Middle frontal gyrus (tissue), 1 donor: ENCODE measurements at regions not wholly inside any gene's neighbourhood (a gene's known extent, or its start where the extent isn't known, plus 50 kb on each side); places are given as distances from the start of the nearest gene placed in this dataset.
A peak's percentile ranks its signal among the peaks of the same experiment; 100 is the strongest.

ENCODE experiments used
- DNase-seq: peaks from one replicate; pipeline ENCODE4 v3.0.0-alpha.2; 2015; ENCODE audit warnings: low spot score; ENCODE audit errors: extremely low spot score

- DNase-seq, result no peak
Observed at GRCh38 chr16:82567175-82567574, 59.6 kb upstream of the CDH13 start.

GRCh38 chr16:82563401-82563800 is 63.4 kb upstream of the CDH13 start:
- DNase-seq, result no peak

GRCh38 chr16:82562183-82562683 is 64.5 kb upstream of the CDH13 start:
- DNase-seq, result no peak

GRCh38 chr16:82560805-82561325 is 65.9 kb upstream of the CDH13 start:
- no peak for DNase-seq

- no peak for DNase-seq
Observed at GRCh38 chr16:82544378-82545160, 82.2 kb upstream of the CDH13 start.

GRCh38 chr16:82542714-82543113 is 84.1 kb upstream of the CDH13 start:
- DNase-seq, result no peak

GRCh38 chr16:82541103-82541502 is 85.7 kb upstream of the CDH13 start:
- DNase-seq, result no peak

GRCh38 chr16:82535764-82536163 is 91.0 kb upstream of the CDH13 start:
- DNase-seq, result no peak

- DNase-seq, result no peak
Observed at GRCh38 chr16:82535262-82535661, 91.5 kb upstream of the CDH13 start.

- no peak for DNase-seq
Observed at GRCh38 chr16:82533189-82533588, 93.6 kb upstream of the CDH13 start.

GRCh38 chr16:82530883-82531282 is 95.9 kb upstream of the CDH13 start:
- no peak for DNase-seq

GRCh38 chr16:82527101-82527500 is 99.7 kb upstream of the CDH13 start:
- DNase-seq, result no peak

GRCh38 chr16:82524976-82525375 is 101.8 kb upstream of the CDH13 start:
- no peak for DNase-seq

- no peak for DNase-seq
Observed at GRCh38 chr16:82523815-82524214, 103.0 kb upstream of the CDH13 start.

- DNase-seq, result no peak
Observed at GRCh38 chr16:82522026-82522425, 104.7 kb upstream of the CDH13 start.

GRCh38 chr16:82518811-82519210 is 108.0 kb upstream of the CDH13 start:
- DNase-seq, result no peak

GRCh38 chr16:82514262-82514661 is 112.5 kb upstream of the CDH13 start:
- DNase-seq, result no peak

- DNase-seq, result no peak
Observed at GRCh38 chr16:82510789-82511305, 115.9 kb upstream of the CDH13 start.

- DNase-seq, result peak; percentile 27
Observed at GRCh38 chr16:82509691-82510430, 116.9 kb upstream of the CDH13 start.

GRCh38 chr16:82506692-82507670 is 119.8 kb upstream of the CDH13 start:
- DNase-seq, result no peak

- no peak for DNase-seq
Observed at GRCh38 chr16:82504836-82505235, 121.9 kb upstream of the CDH13 start.
